HUES48 (cell line): ENCODE measurements at regions not wholly inside any gene's neighbourhood (a gene's known extent, or its start where the extent isn't known, plus 50 kb on each side); places are given as distances from the start of the nearest gene placed in this dataset.

Experiments
- H3K27ac ChIP-seq: one replicate; pipeline ENCODE4 v1.7.0; 2013; ENCODE audit warnings: low read depth, low read length, inconsistent platforms
- H3K27me3 ChIP-seq: 2 replicates; pipeline ENCODE4 v1.6.1; 2013; ENCODE audit warnings: mild to moderate bottlenecking, low read length; ENCODE audit not compliant: control insufficient read depth, insufficient read depth
- H3K36me3 ChIP-seq: 2 replicates; pipeline ENCODE4 v1.6.1; 2013; ENCODE audit warnings: low read length; ENCODE audit not compliant: control insufficient read depth, insufficient read depth
- H3K4me1 ChIP-seq: 2 replicates; pipeline ENCODE4 v1.6.1; 2013; ENCODE audit warnings: mild to moderate bottlenecking, low read length; ENCODE audit not compliant: control insufficient read depth, insufficient read depth
- H3K4me3 ChIP-seq: 2 replicates; pipeline ENCODE4 v1.5.1; 2013; ENCODE audit warnings: mild to moderate bottlenecking, low read depth, low read length
- H3K9ac ChIP-seq: 2 replicates; pipeline ENCODE4 v1.6.1; 2013; ENCODE audit warnings: mild to moderate bottlenecking, low read depth, low read length, moderate library complexity
- H3K9me3 ChIP-seq: 2 replicates; pipeline ENCODE4 v1.6.1; 2013; ENCODE audit warnings: low read length; ENCODE audit not compliant: control insufficient read depth, insufficient read depth

- no peaks in the 10 kb centered on the region for H3K36me3 ChIP-seq
- H3K4me1 ChIP-seq = peaks cover 23% of the 10 kb centered on the region
- no peaks in the 10 kb centered on the region for H3K9me3 ChIP-seq
- no peak overlapping the region for H3K4me3 ChIP-seq
- H3K9ac ChIP-seq = no peak overlapping the region
- H3K27ac ChIP-seq = no peak overlapping the region
- H3K27me3 ChIP-seq = no peaks in the 10 kb centered on the region
Observed at GRCh38 chr2:12087671-12088380, 341.4 kb downstream of the LPIN1 start.

GRCh38 chr2:12089001-12089400 is 342.6 kb downstream of the LPIN1 start:
- Histone ChIP-seq H3K4me1 (peaks cover 15% of the 10 kb centered on the region), H3K9me3 (no peaks in the 10 kb centered on the region), H3K36me3 (no peaks in the 10 kb centered on the region), H3K9ac (no peak overlapping the region), H3K27me3 (no peaks in the 10 kb centered on the region), H3K4me3 (no peak overlapping the region), H3K27ac (no peak overlapping the region)

- Histone ChIP-seq H3K27me3 (no peaks in the 10 kb centered on the region), H3K27ac (no peak overlapping the region)
Observed at GRCh38 chr2:12089496-12089895, 343.1 kb downstream of the LPIN1 start.

GRCh38 chr2:12090072-12090471 is 343.6 kb downstream of the LPIN1 start:
- Histone ChIP-seq H3K36me3 (no peaks in the 10 kb centered on the region), H3K27ac (no peak overlapping the region), H3K9me3 (no peaks in the 10 kb centered on the region), H3K27me3 (no peaks in the 10 kb centered on the region), H3K4me1 (peaks cover 11% of the 10 kb centered on the region), H3K9ac (no peak overlapping the region), H3K4me3 (no peak overlapping the region)

More at GRCh38 chr2:12089496-12089895, 343.1 kb downstream of the LPIN1 start:
- Histone ChIP-seq H3K9me3 (no peaks in the 10 kb centered on the region), H3K4me3 (no peak overlapping the region), H3K9ac (no peak overlapping the region), H3K4me1 (peaks cover 10% of the 10 kb centered on the region), H3K36me3 (no peaks in the 10 kb centered on the region)

GRCh38 chr2:12090590-12090989 is 344.2 kb downstream of the LPIN1 start:
- Histone ChIP-seq H3K27ac (no peak overlapping the region), H3K4me1 (peaks cover 12% of the 10 kb centered on the region), H3K36me3 (no peaks in the 10 kb centered on the region), H3K9me3 (no peaks in the 10 kb centered on the region), H3K9ac (no peak overlapping the region), H3K27me3 (no peaks in the 10 kb centered on the region), H3K4me3 (no peak overlapping the region)

GRCh38 chr2:12091201-12091806 is 344.9 kb downstream of the LPIN1 start:
- no peak overlapping the region for H3K9ac ChIP-seq
- H3K36me3 ChIP-seq = no peaks in the 10 kb centered on the region
- H3K27ac ChIP-seq = no peak overlapping the region
- no peak overlapping the region for H3K4me3 ChIP-seq
- H3K9me3 ChIP-seq = no peaks in the 10 kb centered on the region
- H3K27me3 ChIP-seq = no peaks in the 10 kb centered on the region
- peaks cover 15% of the 10 kb centered on the region for H3K4me1 ChIP-seq

- Histone ChIP-seq H3K36me3 (no peaks in the 10 kb centered on the region), H3K27me3 (no peaks in the 10 kb centered on the region), H3K9me3 (no peaks in the 10 kb centered on the region), H3K4me1 (peaks cover 37% of the 10 kb centered on the region), H3K27ac (no peak overlapping the region), H3K4me3 (no peak overlapping the region), H3K9ac (no peak overlapping the region)
Observed at GRCh38 chr2:12094134-12094533, 347.7 kb downstream of the LPIN1 start.

- Histone ChIP-seq H3K27ac (peak overlapping the region; percentile 76), H3K4me1 (peaks cover 42% of the 10 kb centered on the region), H3K9ac (no peak overlapping the region), H3K9me3 (no peaks in the 10 kb centered on the region), H3K4me3 (peak overlapping the region; percentile 50), H3K27me3 (no peaks in the 10 kb centered on the region), H3K36me3 (no peaks in the 10 kb centered on the region)
Observed at GRCh38 chr2:12096051-12096787, 349.8 kb downstream of the LPIN1 start.

- peak overlapping the region; percentile 44 for H3K27ac ChIP-seq
- H3K4me1 ChIP-seq = peaks cover 42% of the 10 kb centered on the region
- no peaks in the 10 kb centered on the region for H3K9me3 ChIP-seq
- H3K36me3 ChIP-seq = no peaks in the 10 kb centered on the region
- H3K4me3 ChIP-seq = peak overlapping the region; percentile 50
- no peak overlapping the region for H3K9ac ChIP-seq
- H3K27me3 ChIP-seq = no peaks in the 10 kb centered on the region
Observed at GRCh38 chr2:12096788-12097449, 350.5 kb downstream of the LPIN1 start.

GRCh38 chr2:12097859-12098258 is 351.4 kb downstream of the LPIN1 start:
- Histone ChIP-seq H3K27ac (no peak overlapping the region), H3K4me1 (peaks cover 42% of the 10 kb centered on the region), H3K4me3 (no peak overlapping the region), H3K9ac (no peak overlapping the region), H3K9me3 (no peaks in the 10 kb centered on the region), H3K36me3 (no peaks in the 10 kb centered on the region), H3K27me3 (no peaks in the 10 kb centered on the region)
